HAP-1 (cell line): ENCODE measurements at regions not wholly inside any gene's neighbourhood (a gene's known extent, or its start where the extent isn't known, plus 50 kb on each side); places are given as distances from the start of the nearest gene placed in this dataset.
"Not testable (repeated sequence)": the region's sequence is repeated elsewhere in the genome, so short reads cannot be mapped to it uniquely, and the experiment has no call there.

Experiments used
- DNase-seq, 2 experiments: peaks; one replicate each; pipeline ENCODE4 v3.0.0-alpha.2; 2016 to 2020; ENCODE audit warnings: low spot score in 2 of 2
- H3K27me3 ChIP-seq: fragments of 250-450 bp; sonication (Bioruptor Pico); 2 replicates; pipeline ENCODE4 v1.5.1; 2020; ENCODE audit warnings: low read depth, mild to moderate bottlenecking, moderate library complexity
- H3K36me3 ChIP-seq: fragments of 250-450 bp; sonication (Bioruptor Pico); replicated peaks from 2 replicates; pipeline ENCODE4 v1.5.1; 2020; ENCODE audit warnings: mild to moderate bottlenecking
- H3K4me1 ChIP-seq: fragments of 250-450 bp; sonication (Bioruptor Pico); 2 replicates; pipeline ENCODE4 v1.5.1; 2020; ENCODE audit warnings: mild to moderate bottlenecking
- H3K4me3 ChIP-seq: fragments of 250-450 bp; sonication (Bioruptor Pico); 2 replicates; pipeline ENCODE4 v1.5.1; 2020; ENCODE audit warnings: mild to moderate bottlenecking, moderate library complexity
- H3K9me3 ChIP-seq: fragments of 250-450 bp; sonication (Bioruptor Pico); 2 replicates; pipeline ENCODE4 v1.5.1; 2020; ENCODE audit warnings: mild to moderate bottlenecking, moderate library complexity
- in situ Hi-C: fragments of 300-500 bp; cut with MboI; formaldehyde crosslinking; loops from 3 replicates; pipeline ENCODE4 v1.14.3; 2020; ENCODE audit warnings: low sequenced_read_pairs, inconsistent platforms, mixed read lengths

DNA sequence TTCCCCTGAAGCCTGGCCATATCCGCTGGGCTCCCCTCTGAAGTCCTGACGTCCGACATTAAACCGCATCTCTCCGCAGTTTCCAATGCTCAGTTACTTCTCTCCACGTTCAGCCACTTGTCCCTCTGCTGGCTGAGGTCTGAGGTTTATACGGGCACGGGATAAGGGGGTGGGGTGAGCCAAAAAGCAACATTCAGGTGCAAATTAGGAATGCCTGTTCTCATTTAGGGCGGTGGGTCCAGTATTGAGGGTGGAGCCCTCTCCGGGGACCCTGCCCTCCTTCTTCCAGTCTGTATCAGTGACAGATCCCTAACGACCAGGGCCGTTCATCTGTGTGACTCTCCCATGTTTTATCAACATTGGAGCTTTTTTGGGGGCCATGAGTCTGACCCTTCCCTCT is 1454.4 kb downstream of the HACE1 start:
- Histone ChIP-seq H3K27me3 (no peaks in the 10 kb centered on the region; the same call in 1 of the 2 replicates), H3K9me3 (no peaks in the 10 kb centered on the region), H3K4me3 (no peak overlapping the region), H3K36me3 (no peaks in the 10 kb centered on the region), H3K4me1 (no peaks in the 10 kb centered on the region)
- in situ Hi-C loops: no loop called here
- no peak for DNase-seq

DNA sequence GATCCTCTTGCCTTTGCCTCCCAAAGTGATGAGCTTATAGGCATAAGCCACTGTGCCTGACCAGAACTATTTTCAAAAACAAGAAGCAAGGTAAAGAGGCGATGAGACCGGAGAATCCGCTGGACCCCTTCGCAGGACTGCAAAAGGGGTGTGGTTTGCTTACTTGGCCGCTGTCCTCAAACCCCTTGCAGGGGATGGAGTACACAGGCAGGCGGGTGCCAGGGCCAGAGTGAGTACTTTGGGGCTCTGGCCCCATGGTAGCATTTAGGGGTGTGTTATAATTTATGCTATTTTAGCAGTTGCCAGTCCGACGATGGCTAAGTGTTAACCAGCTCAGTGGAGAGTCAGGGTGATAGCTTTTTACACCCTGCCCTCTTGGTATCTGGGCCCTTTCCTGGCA is 1454.9 kb downstream of the HACE1 start:
- Histone ChIP-seq H3K4me3 (no peak overlapping the region), H3K4me1 (no peaks in the 10 kb centered on the region), H3K36me3 (no peaks in the 10 kb centered on the region), H3K9me3 (no peaks in the 10 kb centered on the region), H3K27me3 (no peaks in the 10 kb centered on the region)
- in situ Hi-C loops: no loop called here
- no peak for DNase-seq

DNA sequence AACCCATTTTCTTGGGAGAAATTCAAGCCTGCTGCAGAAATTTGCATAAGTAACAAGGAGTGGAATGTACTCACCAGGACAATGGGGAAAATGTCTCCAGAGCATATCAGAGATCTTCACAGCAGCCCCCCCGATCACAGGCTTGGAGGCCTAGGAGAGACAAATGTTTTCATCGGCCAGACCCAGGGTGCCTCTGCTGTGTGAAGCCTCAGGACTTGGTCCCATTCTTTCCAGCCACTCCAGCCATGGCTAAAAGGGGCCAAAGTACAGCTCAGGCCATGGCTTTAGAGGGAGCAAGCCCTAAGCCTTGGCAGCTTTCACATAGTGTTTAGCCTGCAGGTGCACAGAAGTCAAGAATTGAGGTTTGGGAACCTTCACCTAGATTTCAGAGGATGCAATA is 1463.0 kb downstream of the HACE1 start:
- no peaks in the 10 kb centered on the region for H3K36me3 ChIP-seq
- H3K4me3 ChIP-seq: no peak overlapping the region
- in situ Hi-C loops: no loop called here
- DNase-seq: no peak
- H3K4me1 ChIP-seq: no peaks in the 10 kb centered on the region
- H3K27me3 ChIP-seq: no peaks in the 10 kb centered on the region
- H3K9me3 ChIP-seq: no peaks in the 10 kb centered on the region

DNA sequence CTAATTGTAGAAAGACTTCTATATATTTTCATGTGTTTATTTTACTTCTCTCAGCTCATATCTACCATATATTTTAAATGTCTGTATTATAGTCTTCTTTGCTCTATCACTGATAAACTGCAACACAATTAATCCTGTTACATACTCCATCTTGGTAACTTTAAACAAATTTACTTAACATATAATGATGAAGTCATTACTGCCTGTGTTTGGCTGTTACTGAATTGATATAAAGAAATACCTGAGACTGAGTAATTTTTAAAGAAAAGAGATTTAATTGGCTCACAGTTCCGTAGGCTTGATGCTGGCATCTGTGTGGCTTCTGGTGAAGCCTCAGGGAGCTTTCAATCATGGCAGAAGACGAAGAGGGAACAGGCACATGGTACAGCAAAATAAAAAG is 1480.4 kb downstream of the HACE1 start:
- H3K27me3 ChIP-seq: no peaks in the 10 kb centered on the region
- in situ Hi-C loops: no loop called here

DNA sequence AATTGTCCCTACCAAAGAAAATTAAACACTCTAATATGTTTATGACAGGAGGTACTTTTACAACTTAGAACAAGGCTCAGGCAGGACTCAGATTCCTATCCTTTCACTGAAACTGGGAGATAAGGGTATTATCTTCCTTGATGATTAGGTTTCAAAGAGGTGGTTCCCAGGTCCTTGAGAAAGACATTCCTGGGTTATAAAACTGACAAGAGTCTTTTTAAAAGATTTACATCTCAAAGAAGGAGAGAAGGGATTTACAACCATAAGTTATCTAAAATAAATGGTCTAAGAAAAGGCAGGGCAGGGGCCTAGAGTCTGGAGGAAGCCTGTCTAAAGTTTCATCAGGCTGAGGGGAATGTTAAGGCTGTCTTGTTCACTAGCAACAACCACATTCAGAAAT is 1492.5 kb downstream of the HACE1 start:
- H3K36me3 ChIP-seq: no peaks in the 10 kb centered on the region
- H3K27me3 ChIP-seq: no peaks in the 10 kb centered on the region
- peaks cover 6% of the 10 kb centered on the region; the same call in 1 of the 2 replicates for H3K4me1 ChIP-seq
- in situ Hi-C loops: no loop called here
- no peaks in the 10 kb centered on the region for H3K9me3 ChIP-seq
- peak in 1 of 2 experiments; percentile 65 for DNase-seq
- H3K4me3 ChIP-seq: no peak overlapping the region

More for the DNA sequence above, 1480.4 kb downstream of the HACE1 start:
- no peak overlapping the region for H3K4me3 ChIP-seq
- H3K36me3 ChIP-seq: no peaks in the 10 kb centered on the region
- H3K9me3 ChIP-seq: no peaks in the 10 kb centered on the region
- no peaks in the 10 kb centered on the region for H3K4me1 ChIP-seq
- no peak for DNase-seq

DNA sequence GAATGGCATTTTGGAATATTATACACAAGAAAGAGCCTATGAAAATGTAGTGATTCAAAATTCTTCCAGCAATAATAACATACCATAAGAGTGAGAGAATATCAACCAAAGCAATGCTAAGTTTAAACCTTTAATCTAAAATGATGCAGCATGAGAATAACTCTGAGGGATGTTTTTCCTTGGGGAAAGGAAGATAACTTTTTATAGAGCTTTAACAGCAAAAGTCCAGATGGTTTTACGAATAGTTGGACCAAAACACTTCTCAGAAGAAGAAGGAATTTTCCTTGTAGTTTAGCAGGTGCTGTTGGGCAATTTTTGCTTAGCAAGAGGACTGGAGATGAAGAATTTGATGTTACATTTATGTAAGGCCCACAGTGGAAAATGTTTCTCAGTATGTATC is 1503.2 kb downstream of the HACE1 start:
- Histone ChIP-seq H3K4me1 (no peaks in the 10 kb centered on the region), H3K4me3 (no peak overlapping the region), H3K27me3 (no peaks in the 10 kb centered on the region), H3K36me3 (no peaks in the 10 kb centered on the region), H3K9me3 (no peaks in the 10 kb centered on the region)
- no peak for DNase-seq
- in situ Hi-C loops: no loop called here

DNA sequence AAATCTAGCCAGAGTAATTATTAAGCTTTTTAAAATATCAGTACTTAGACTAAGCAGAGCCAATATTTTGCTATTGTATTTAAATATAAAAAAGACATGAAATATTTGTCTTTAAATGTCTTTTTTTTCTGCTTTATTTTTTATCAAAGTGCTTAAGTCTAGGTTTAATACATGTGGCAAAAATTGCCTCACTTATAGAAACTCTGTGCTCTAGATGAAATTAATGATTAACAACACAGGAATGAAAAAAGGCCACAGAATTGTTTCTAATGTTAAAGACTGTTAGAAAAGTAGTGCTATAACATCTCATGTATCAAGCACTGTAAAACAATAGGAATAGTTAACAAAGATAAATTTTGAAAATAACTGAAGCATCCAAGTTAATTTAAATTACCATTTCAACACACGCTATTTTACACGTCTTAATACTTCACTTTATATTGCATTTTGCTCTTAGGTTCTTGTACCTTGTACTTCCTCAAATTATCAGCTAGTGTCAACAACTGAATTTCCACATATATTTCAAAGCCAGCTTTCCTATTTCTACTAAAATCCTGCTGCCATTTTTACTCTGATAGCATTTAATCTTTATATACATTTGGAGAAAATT is 1515.1 kb downstream of the HACE1 start:
- Histone ChIP-seq H3K36me3 (no peaks in the 10 kb centered on the region), H3K4me1 (no peaks in the 10 kb centered on the region), H3K4me3 (no peak overlapping the region), H3K27me3 (no peaks in the 10 kb centered on the region), H3K9me3 (no peaks in the 10 kb centered on the region)
- in situ Hi-C loops: no loop called here
- DNase-seq: no peak

DNA sequence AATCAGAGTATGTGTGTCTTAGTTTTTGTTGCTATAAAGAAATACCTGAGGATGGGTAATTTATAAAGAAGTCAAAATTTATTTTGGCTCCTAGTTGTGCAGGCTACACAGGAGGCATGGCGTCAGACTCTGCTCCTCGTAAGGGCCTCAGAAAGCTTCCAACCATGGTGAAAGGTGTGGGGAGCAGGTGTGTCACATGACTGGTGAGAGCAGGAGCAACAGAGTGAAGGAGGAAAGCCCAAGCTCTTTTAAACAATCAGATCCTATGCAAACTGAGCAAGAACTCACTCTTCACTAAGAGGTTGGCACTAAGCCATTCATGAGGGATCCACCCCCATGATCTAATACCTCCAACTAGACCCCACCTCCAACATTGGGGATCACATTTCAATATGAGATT is 1524.3 kb downstream of the HACE1 start:
- H3K9me3 ChIP-seq: no peaks in the 10 kb centered on the region
- H3K4me1 ChIP-seq: no peaks in the 10 kb centered on the region
- no peak for DNase-seq
- no peaks in the 10 kb centered on the region for H3K36me3 ChIP-seq
- no peaks in the 10 kb centered on the region; the same call in 1 of the 2 replicates for H3K27me3 ChIP-seq
- no peak overlapping the region for H3K4me3 ChIP-seq
- in situ Hi-C loops: no loop called here

DNA sequence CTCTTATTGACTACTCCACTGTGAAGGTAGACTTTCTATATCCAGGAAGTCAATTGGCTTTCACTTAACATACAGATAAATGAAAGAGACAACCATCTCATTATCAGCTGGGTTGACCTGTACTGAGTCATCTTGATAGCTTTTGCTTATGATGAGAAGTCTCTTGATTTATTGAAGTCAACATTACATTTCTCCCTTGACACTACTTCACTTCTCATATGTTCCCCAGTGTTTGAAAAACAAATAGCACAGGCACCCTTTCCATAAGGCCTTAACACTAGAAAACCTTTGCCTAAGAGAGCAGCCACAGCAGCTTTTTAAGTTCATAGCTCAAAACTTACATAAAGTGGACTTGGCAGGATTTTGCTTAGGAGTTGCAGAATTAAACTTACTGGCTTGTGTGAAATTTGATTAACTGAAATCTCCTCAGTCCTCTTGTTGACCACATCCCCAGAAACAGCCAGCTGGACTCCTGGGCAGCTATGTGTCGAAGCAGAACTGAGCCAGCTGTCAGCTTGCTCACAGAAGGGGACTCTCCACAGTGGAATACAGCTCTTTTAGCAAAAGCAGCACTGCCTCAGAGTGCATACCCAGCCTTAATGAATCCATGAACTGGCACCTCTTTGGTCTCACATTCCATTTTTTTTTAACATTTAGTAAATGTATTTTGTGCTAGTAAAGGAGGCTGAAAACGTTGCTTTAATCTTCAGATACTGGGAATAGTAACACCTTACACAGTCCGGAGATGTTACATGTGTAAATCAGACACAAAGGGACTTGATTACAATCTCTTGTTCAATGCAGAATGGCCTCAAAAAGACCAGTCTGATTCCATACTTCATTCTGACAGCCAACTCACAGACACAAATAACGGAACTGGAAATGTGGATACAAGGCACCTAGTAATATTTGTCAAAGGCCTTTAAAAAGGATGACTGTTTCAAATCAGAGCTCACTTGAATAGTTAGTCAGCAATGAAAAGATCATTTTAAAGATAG is 1532.7 kb downstream of the HACE1 start:
- H3K4me1 ChIP-seq: no peaks in the 10 kb centered on the region
- H3K4me3 ChIP-seq: no peak overlapping the region
- in situ Hi-C loops: no loop called here

DNA sequence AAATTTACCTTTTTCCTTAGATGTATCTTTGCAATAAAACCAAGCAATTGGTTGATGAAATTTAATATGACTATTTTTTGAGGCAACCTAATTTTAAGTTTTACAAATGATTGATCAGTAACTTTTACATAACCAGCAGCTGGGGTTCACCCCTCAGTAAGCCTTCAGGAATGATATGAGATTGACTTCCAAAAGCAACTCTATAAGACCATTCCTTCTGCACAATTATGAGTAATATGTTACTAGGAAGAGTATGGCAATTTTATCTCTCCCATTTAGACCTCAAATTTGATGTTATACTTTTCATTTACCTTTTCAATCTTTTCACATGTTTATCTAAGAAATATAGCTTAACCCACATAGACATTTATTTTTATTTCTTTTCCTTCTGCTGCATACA is 1546.3 kb downstream of the HACE1 start:
- H3K9me3 ChIP-seq: no peaks in the 10 kb centered on the region
- H3K4me3 ChIP-seq: no peak overlapping the region
- H3K27me3 ChIP-seq: no peaks in the 10 kb centered on the region
- H3K36me3 ChIP-seq: no peaks in the 10 kb centered on the region
- no peak for DNase-seq
- in situ Hi-C loops: no loop called here
- H3K4me1 ChIP-seq: no peaks in the 10 kb centered on the region

More for the DNA sequence above, 1532.7 kb downstream of the HACE1 start:
- Histone ChIP-seq H3K36me3 (no peaks in the 10 kb centered on the region), H3K9me3 (no peaks in the 10 kb centered on the region), H3K27me3 (no peaks in the 10 kb centered on the region)
- DNase-seq: no peak

DNA sequence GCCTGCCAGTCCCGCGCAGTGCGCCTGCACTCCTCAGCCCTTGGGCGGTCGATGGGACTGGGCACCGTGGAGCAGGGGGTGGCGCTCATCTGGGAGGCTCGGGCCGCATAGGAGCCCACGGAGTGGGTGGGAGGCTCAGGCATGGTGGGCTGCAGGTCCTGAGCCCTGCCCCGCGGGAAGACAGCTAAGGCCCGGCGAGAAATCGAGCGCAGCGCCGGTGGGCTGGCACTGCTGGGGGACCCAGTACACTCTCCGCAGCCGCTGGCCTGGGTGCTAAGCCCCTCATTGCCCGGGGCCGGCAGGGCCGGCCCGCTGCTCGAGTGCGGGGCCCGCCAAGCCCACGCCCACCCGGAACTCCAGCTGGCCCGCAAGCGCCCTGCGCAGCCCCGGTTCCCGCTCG is 1565.3 kb downstream of the HACE1 start:
- in situ Hi-C loops, H3K4me3 ChIP-seq, DNase-seq, H3K4me1 ChIP-seq, H3K36me3 ChIP-seq, H3K27me3 ChIP-seq, H3K9me3 ChIP-seq: not testable (repeated sequence)

DNA sequence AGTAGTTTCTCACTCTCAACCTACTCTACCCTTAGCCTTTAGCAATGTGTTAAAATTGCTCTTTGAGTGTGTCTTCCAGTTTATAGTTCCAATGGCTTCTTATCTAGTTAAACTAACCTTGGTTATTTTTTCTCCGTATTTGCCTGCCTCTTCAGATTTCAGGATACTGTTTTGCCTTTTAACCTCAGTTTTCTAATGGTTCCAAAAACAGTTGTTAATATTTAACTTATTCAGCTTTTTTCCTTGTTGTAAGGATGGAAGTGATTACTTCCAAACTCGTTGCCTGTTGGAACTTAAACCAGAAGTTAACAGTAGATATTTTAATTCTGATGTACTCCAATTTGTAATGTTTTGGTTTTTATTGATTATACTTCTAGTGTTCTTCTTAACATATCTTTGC is 1574.9 kb downstream of the HACE1 start:
- Histone ChIP-seq H3K27me3 (no peaks in the 10 kb centered on the region), H3K4me1 (no peaks in the 10 kb centered on the region), H3K36me3 (no peaks in the 10 kb centered on the region), H3K9me3 (no peaks in the 10 kb centered on the region), H3K4me3 (no peak overlapping the region)
- no peak for DNase-seq
- in situ Hi-C loops: no loop called here

DNA sequence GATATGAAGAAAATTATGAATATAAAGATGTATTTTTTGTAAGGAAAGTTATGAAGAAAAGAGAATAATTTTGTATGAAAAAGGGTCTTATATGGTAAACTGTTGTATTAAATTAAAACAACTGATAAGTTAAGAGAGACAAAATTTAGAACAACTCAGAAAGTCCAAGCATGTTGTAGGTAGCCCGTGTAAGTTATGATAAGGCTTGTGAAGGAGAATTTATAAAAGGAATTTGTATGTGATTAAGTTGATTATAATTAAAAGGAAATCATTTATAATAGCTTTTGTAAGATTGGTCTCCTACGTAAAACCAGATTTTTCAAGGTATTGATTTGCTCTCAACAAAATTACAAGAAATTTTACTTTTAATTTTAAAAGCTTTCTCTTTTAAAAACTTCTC is 1579.3 kb downstream of the HACE1 start:
- in situ Hi-C loops: no loop called here
- Histone ChIP-seq H3K4me3 (no peak overlapping the region), H3K36me3 (no peaks in the 10 kb centered on the region), H3K9me3 (no peaks in the 10 kb centered on the region), H3K4me1 (no peaks in the 10 kb centered on the region), H3K27me3 (no peaks in the 10 kb centered on the region)
- no peak for DNase-seq

DNA sequence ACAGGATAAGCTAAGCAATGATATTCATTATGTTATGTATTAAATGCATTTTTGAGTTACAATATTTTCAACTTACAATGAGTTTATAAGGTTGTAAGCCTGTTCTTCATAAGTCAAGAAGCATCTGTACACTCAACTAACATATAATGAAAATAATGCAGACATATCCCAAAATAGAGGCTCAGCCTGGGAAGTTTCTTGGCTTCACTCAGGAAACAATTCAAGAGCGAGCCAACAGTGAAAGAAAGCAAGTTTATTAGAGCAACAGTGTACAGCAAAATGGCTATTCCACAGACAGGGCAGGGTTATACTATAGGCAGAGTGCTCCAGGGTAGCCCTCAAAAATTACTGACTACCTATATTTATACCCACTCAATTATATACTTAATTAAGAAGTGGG is 1581.8 kb downstream of the HACE1 start:
- in situ Hi-C loops: no loop called here
- Histone ChIP-seq H3K36me3 (no peaks in the 10 kb centered on the region), H3K4me1 (no peaks in the 10 kb centered on the region), H3K4me3 (no peak overlapping the region), H3K9me3 (no peaks in the 10 kb centered on the region), H3K27me3 (no peaks in the 10 kb centered on the region)
- DNase-seq: no peak
